ENCODE measurements at regions not wholly inside any gene's neighbourhood (a gene's known extent, or its start where the extent isn't known, plus 50 kb on each side); places are given as distances from the start of the nearest gene placed in this dataset.
"Not testable (repeated sequence)": the region's sequence is repeated elsewhere in the genome, so short reads cannot be mapped to it uniquely, and the experiment has no call there.

DNA sequence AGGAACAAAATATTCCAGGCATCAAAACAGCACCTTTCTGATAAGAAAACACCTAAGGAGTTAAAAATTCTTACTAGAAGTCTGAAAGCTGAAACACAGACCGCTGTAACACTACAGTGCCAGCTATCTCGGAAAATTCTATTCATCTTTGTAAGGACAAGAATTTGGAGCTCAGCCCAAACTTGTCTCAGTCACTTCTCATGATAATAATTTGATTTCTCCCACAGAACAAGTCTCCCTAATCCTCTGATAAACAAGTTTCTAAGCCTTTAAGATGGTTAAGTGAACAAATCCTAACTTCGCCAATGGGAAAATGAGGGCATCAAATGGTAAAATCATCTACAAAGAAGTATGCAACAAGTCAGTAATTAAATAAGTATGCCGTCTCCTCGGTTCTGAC is 59.9 kb downstream of the SIPA1L2 start:
- Histone ChIP-seq H3K4me3 (ENCODE audit: low read depth in 1 of 5, low read length in 5 of 5) (no peak overlapping the region), H3K27me3 (ENCODE audit: control insufficient read depth in 5 of 5, insufficient read depth in 4 of 5, low read length in 5 of 5) (peaks cover 0 to 2% (median 0%) of the 10 kb centered on the region in 5 donors), H3K36me3 (ENCODE audit: control insufficient read depth in 5 of 5, insufficient read depth in 5 of 5, low read length in 5 of 5) (no peaks in the 10 kb centered on the region), H3K9me3 (ENCODE audit: control insufficient read depth in 5 of 5, low read length in 5 of 5) (no peaks in the 10 kb centered on the region), H3K9ac (ENCODE audit: low read length in 5 of 5) (no peak overlapping the region), H3K4me1 (ENCODE audit: control insufficient read depth in 5 of 5, insufficient read depth in 5 of 5, low read length in 5 of 5) (peaks cover 0 to 20% (median 3%) of the 10 kb centered on the region in 5 donors), H3K27ac (ENCODE audit: low read depth, low read length) (no peak overlapping the region)

GRCh38 chr1:232569554-232569921 is 60.4 kb downstream of the SIPA1L2 start:
- peaks cover 0 to 20% (median 3%) of the 10 kb centered on the region in 5 donors for H3K4me1 ChIP-seq (ENCODE audit: control insufficient read depth in 5 of 5, insufficient read depth in 5 of 5, low read length in 5 of 5)
- not testable (repeated sequence) for H3K4me3 ChIP-seq (ENCODE audit: low read depth in 1 of 5, low read length in 5 of 5); H3K9me3 ChIP-seq (ENCODE audit: control insufficient read depth in 5 of 5, low read length in 5 of 5); H3K9ac ChIP-seq (ENCODE audit: low read length in 5 of 5); H3K27ac ChIP-seq (ENCODE audit: low read depth, low read length); H3K27me3 ChIP-seq (ENCODE audit: control insufficient read depth in 5 of 5, insufficient read depth in 4 of 5, low read length in 5 of 5); H3K36me3 ChIP-seq (ENCODE audit: control insufficient read depth in 5 of 5, insufficient read depth in 5 of 5, low read length in 5 of 5)

DNA sequence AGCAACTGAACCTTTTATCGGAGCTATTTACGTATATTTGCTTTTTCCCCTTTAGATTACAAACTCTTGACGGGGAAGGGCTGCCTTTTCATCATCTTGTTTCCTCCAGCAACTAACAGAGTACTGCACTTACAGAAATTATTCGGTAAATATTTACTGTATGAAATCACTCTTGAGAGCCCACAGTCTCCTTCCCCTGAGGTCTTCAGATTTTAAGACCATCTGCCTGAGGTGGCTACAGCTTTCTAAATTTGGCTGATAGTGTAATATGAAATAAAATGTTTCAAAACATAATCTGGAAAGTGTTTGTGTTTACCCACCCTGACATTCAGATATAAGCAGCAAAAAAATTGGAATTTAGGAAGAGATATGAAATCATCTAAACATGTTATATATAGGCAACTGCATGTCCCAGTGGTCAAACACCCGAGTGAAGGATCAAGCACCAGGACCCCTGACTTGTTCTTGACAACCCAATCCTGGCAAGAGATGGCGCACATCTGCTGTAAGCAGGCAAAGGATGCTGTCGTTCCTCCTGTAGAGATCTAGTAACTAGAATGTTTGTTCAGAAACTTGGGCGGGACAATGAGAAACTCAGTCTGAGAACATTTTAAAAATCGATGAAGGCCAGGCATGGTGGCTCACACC is 60.9 kb downstream of the SIPA1L2 start:
- peaks cover 0 to 20% (median 3%) of the 10 kb centered on the region in 5 donors for H3K4me1 ChIP-seq (ENCODE audit: control insufficient read depth in 5 of 5, insufficient read depth in 5 of 5, low read length in 5 of 5)
- no peak overlapping the region for H3K4me3 ChIP-seq (ENCODE audit: low read depth in 1 of 5, low read length in 5 of 5)
- H3K27me3 ChIP-seq (ENCODE audit: control insufficient read depth in 5 of 5, insufficient read depth in 4 of 5, low read length in 5 of 5) = peaks cover 0 to 2% (median 0%) of the 10 kb centered on the region in 5 donors
- no peak overlapping the region for H3K9ac ChIP-seq (ENCODE audit: low read length in 5 of 5)
- no peak overlapping the region for H3K27ac ChIP-seq (ENCODE audit: low read depth, low read length)
- H3K36me3 ChIP-seq (ENCODE audit: control insufficient read depth in 5 of 5, insufficient read depth in 5 of 5, low read length in 5 of 5) = no peaks in the 10 kb centered on the region
- H3K9me3 ChIP-seq (ENCODE audit: control insufficient read depth in 5 of 5, low read length in 5 of 5) = no peaks in the 10 kb centered on the region

DNA sequence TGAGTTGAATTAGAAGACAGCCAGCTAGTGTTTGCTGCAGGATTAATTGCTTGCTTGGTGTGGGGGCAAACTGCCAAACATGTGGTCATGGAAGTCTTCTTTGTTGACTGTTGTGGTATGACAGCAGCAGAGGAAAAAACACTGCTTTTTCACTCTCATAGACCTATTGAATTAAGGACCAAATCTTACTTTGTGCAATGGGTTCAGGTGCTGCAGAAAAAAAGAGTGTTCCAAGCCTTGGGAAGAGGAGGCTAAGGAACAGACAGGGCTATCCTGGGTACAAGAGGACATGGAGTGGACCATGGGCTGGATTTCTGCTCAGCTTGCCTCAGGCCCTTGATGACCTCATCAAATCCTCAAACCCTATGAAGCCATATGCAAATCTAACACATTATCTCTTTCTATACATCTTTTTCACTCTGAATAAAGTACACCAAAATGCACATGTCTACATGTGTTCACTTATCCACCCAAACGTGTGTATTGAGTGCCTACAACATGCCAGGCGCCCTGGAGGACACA is 61.5 kb downstream of the SIPA1L2 start:
- peaks cover 0 to 16% (median 3%) of the 10 kb centered on the region in 5 donors for H3K4me1 ChIP-seq (ENCODE audit: control insufficient read depth in 5 of 5, insufficient read depth in 5 of 5, low read length in 5 of 5)
- no peak overlapping the region for H3K27ac ChIP-seq (ENCODE audit: low read depth, low read length)
- no peaks in the 10 kb centered on the region for H3K9me3 ChIP-seq (ENCODE audit: control insufficient read depth in 5 of 5, low read length in 5 of 5)
- no peak overlapping the region for H3K4me3 ChIP-seq (ENCODE audit: low read depth in 1 of 5, low read length in 5 of 5)
- no peaks in the 10 kb centered on the region for H3K36me3 ChIP-seq (ENCODE audit: control insufficient read depth in 5 of 5, insufficient read depth in 5 of 5, low read length in 5 of 5)
- H3K9ac ChIP-seq (ENCODE audit: low read length in 5 of 5) = no peak overlapping the region
- peaks cover 0 to 2% (median 0%) of the 10 kb centered on the region in 5 donors for H3K27me3 ChIP-seq (ENCODE audit: control insufficient read depth in 5 of 5, insufficient read depth in 4 of 5, low read length in 5 of 5)

DNA sequence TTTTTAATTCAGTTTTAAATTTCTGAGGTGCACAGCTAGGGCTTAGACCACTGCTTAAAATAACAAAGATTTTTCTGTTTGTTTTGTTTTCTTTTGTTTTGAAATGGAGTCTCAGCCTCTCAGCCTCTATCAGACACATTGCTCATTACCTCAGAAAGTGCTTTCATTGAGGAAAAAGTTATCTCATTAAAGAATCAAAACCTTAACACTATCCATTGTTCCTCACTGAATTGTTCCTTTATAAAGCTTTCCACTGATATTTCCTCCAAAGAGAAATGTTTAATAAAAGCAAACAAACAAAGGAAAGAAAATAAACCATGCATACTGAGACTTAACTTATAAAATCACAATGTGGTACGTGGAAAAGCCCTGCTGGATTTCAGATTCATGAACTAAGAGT is 63.8 kb downstream of the SIPA1L2 start:
- H3K27ac ChIP-seq (ENCODE audit: low read depth, low read length) = no peak overlapping the region
- peaks cover 0 to 2% (median 0%) of the 10 kb centered on the region in 5 donors for H3K27me3 ChIP-seq (ENCODE audit: control insufficient read depth in 5 of 5, insufficient read depth in 4 of 5, low read length in 5 of 5)
- peaks cover 0 to 14% (median 3%) of the 10 kb centered on the region in 5 donors for H3K4me1 ChIP-seq (ENCODE audit: control insufficient read depth in 5 of 5, insufficient read depth in 5 of 5, low read length in 5 of 5)
- H3K9ac ChIP-seq (ENCODE audit: low read length in 5 of 5) = no peak overlapping the region
- no peaks in the 10 kb centered on the region for H3K9me3 ChIP-seq (ENCODE audit: control insufficient read depth in 5 of 5, low read length in 5 of 5)
- no peak overlapping the region for H3K4me3 ChIP-seq (ENCODE audit: low read depth in 1 of 5, low read length in 5 of 5)
- no peaks in the 10 kb centered on the region for H3K36me3 ChIP-seq (ENCODE audit: control insufficient read depth in 5 of 5, insufficient read depth in 5 of 5, low read length in 5 of 5)

DNA sequence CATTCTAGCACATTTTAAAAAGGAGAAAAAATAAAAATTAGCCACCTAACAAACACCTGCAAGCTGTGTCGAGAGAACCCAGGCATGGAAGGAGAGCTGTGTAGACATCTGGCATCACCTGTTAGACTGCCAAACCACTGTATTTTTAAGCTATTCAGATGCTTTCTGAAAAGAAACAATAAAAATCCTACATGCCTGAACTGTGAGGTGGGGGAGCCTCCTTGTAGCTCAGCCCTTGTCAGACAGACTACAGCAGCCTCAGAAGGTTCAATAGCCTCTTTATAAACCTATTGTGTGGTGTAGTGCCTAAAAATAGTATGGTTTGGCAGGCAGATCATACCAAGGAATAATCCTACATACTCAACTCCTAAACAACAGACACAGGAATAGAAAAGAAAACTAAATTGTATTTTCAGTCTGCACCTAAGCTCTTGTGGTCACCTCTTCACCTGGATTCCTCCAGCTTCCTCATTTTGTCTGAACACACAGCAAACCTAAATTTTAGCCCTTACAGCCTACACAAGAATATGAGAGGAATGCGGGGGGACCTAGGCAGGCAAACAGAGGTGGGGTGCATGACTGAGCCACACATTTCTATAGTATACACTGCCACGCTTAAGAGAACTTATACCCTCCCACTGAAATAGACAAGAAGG is 67.0 kb downstream of the SIPA1L2 start:
- H3K4me1 ChIP-seq (ENCODE audit: control insufficient read depth in 5 of 5, insufficient read depth in 5 of 5, low read length in 5 of 5) = peaks cover 0 to 20% (median 0%) of the 10 kb centered on the region in 5 donors
- no peaks in the 10 kb centered on the region for H3K9me3 ChIP-seq (ENCODE audit: control insufficient read depth in 5 of 5, low read length in 5 of 5)
- H3K4me3 ChIP-seq (ENCODE audit: low read depth in 1 of 5, low read length in 5 of 5) = no peak overlapping the region
- no peaks in the 10 kb centered on the region for H3K27me3 ChIP-seq (ENCODE audit: control insufficient read depth in 5 of 5, insufficient read depth in 4 of 5, low read length in 5 of 5)
- H3K27ac ChIP-seq (ENCODE audit: low read depth, low read length) = no peak overlapping the region
- H3K9ac ChIP-seq (ENCODE audit: low read length in 5 of 5) = no peak overlapping the region
- no peaks in the 10 kb centered on the region for H3K36me3 ChIP-seq (ENCODE audit: control insufficient read depth in 5 of 5, insufficient read depth in 5 of 5, low read length in 5 of 5)

GRCh38 chr1:232561381-232561780 is 68.6 kb downstream of the SIPA1L2 start:
- H3K9me3 ChIP-seq (ENCODE audit: control insufficient read depth in 5 of 5, low read length in 5 of 5) = no peaks in the 10 kb centered on the region

GRCh38 chr1:232560940-232561339 is 69.0 kb downstream of the SIPA1L2 start:
- no peak overlapping the region for H3K27ac ChIP-seq (ENCODE audit: low read depth, low read length)
- peaks cover 0 to 14% (median 0%) of the 10 kb centered on the region in 5 donors for H3K4me1 ChIP-seq (ENCODE audit: control insufficient read depth in 5 of 5, insufficient read depth in 5 of 5, low read length in 5 of 5)
- no peak overlapping the region for H3K9ac ChIP-seq (ENCODE audit: low read length in 5 of 5)
- H3K27me3 ChIP-seq (ENCODE audit: control insufficient read depth in 5 of 5, insufficient read depth in 4 of 5, low read length in 5 of 5) = no peaks in the 10 kb centered on the region
- no peaks in the 10 kb centered on the region for H3K36me3 ChIP-seq (ENCODE audit: control insufficient read depth in 5 of 5, insufficient read depth in 5 of 5, low read length in 5 of 5)
- no peak overlapping the region for H3K4me3 ChIP-seq (ENCODE audit: low read depth in 1 of 5, low read length in 5 of 5)
- H3K9me3 ChIP-seq (ENCODE audit: control insufficient read depth in 5 of 5, low read length in 5 of 5) = no peaks in the 10 kb centered on the region

More at GRCh38 chr1:232561381-232561780, 68.6 kb downstream of the SIPA1L2 start:
- no peak overlapping the region for H3K27ac ChIP-seq (ENCODE audit: low read depth, low read length)
- no peak overlapping the region for H3K4me3 ChIP-seq (ENCODE audit: low read depth in 1 of 5, low read length in 5 of 5)
- H3K4me1 ChIP-seq (ENCODE audit: control insufficient read depth in 5 of 5, insufficient read depth in 5 of 5, low read length in 5 of 5) = peaks cover 0 to 14% (median 0%) of the 10 kb centered on the region in 5 donors
- no peaks in the 10 kb centered on the region for H3K36me3 ChIP-seq (ENCODE audit: control insufficient read depth in 5 of 5, insufficient read depth in 5 of 5, low read length in 5 of 5)
- H3K9ac ChIP-seq (ENCODE audit: low read length in 5 of 5) = no peak overlapping the region
- H3K27me3 ChIP-seq (ENCODE audit: control insufficient read depth in 5 of 5, insufficient read depth in 4 of 5, low read length in 5 of 5) = no peaks in the 10 kb centered on the region

DNA sequence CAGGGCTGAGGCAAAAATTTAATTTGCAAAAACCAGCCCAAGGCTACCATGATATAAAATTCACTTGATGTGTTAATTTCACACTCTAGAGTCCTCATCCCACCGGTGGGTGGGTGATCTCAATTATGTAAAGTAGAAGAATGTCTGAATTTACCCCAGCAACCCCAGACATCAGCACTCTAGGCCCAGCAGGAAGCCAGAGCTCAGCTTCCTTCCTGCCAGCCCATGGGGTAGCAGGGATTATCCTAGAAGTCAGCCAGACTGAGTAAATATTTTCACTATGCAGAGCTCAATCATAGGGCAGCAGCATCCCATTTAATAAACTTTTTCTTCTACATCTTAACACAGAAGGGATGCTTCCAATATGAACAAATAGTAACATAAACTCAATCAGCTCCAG is 71.0 kb downstream of the SIPA1L2 start:
- H3K9ac ChIP-seq (ENCODE audit: low read length in 5 of 5) = no peak overlapping the region
- H3K27ac ChIP-seq (ENCODE audit: low read depth, low read length) = no peak overlapping the region
- H3K27me3 ChIP-seq (ENCODE audit: control insufficient read depth in 5 of 5, insufficient read depth in 4 of 5, low read length in 5 of 5) = no peaks in the 10 kb centered on the region
- H3K4me1 ChIP-seq (ENCODE audit: control insufficient read depth in 5 of 5, insufficient read depth in 5 of 5, low read length in 5 of 5) = peaks cover 0 to 32% (median 6%) of the 10 kb centered on the region in 5 donors
- H3K36me3 ChIP-seq (ENCODE audit: control insufficient read depth in 5 of 5, insufficient read depth in 5 of 5, low read length in 5 of 5) = no peaks in the 10 kb centered on the region
- H3K9me3 ChIP-seq (ENCODE audit: control insufficient read depth in 5 of 5, low read length in 5 of 5) = no peaks in the 10 kb centered on the region
- H3K4me3 ChIP-seq (ENCODE audit: low read depth in 1 of 5, low read length in 5 of 5) = no peak overlapping the region

- H3K36me3 ChIP-seq (ENCODE audit: control insufficient read depth in 5 of 5, insufficient read depth in 5 of 5, low read length in 5 of 5) = no peaks in the 10 kb centered on the region
- H3K27ac ChIP-seq (ENCODE audit: low read depth, low read length) = no peak overlapping the region
- no peak overlapping the region for H3K9ac ChIP-seq (ENCODE audit: low read length in 5 of 5)
- H3K27me3 ChIP-seq (ENCODE audit: control insufficient read depth in 5 of 5, insufficient read depth in 4 of 5, low read length in 5 of 5) = no peaks in the 10 kb centered on the region
- no peak overlapping the region for H3K4me3 ChIP-seq (ENCODE audit: low read depth in 1 of 5, low read length in 5 of 5)
- H3K4me1 ChIP-seq (ENCODE audit: control insufficient read depth in 5 of 5, insufficient read depth in 5 of 5, low read length in 5 of 5) = peaks cover 0 to 44% (median 13%) of the 10 kb centered on the region in 5 donors
- no peaks in the 10 kb centered on the region for H3K9me3 ChIP-seq (ENCODE audit: control insufficient read depth in 5 of 5, low read length in 5 of 5)
Observed at GRCh38 chr1:232557502-232558191, 72.3 kb downstream of the SIPA1L2 start.
